ENCODE measurements at regions not wholly inside any gene's neighbourhood (a gene's known extent, or its start where the extent isn't known, plus 50 kb on each side); places are given as distances from the start of the nearest gene placed in this dataset.

- Mint-ChIP-seq H3K9me3 (ENCODE audit: low read depth) (no peaks in the 10 kb centered on the region), H3K27me3 (ENCODE audit: low read depth) (no peaks in the 10 kb centered on the region), H3K4me1 (ENCODE audit: low read depth) (peaks cover 58% of the 10 kb centered on the region), H3K4me3 (ENCODE audit: unreplicated experiment) (no peak overlapping the region), H3K36me3 (ENCODE audit: low read depth) (no peaks in the 10 kb centered on the region), H3K27ac (ENCODE audit: unreplicated experiment) (peak overlapping the region; percentile 23)
- TF ChIP-seq CTCF (IDR thresholded peaks at IDR 0.05): peak; percentile 64
- no peak for DNase-seq (ENCODE audit: low spot score)
These were observed 482.2 kb upstream of the KLF6 start for GRCh38 chr10:4267086-4267773.

- H3K27ac Mint-ChIP-seq (ENCODE audit: unreplicated experiment): peak overlapping the region; percentile 0
- H3K4me3 Mint-ChIP-seq (ENCODE audit: unreplicated experiment): no peak overlapping the region
- no peaks in the 10 kb centered on the region for H3K36me3 Mint-ChIP-seq (ENCODE audit: low read depth)
- H3K27me3 Mint-ChIP-seq (ENCODE audit: low read depth): no peaks in the 10 kb centered on the region
- H3K9me3 Mint-ChIP-seq (ENCODE audit: low read depth): no peaks in the 10 kb centered on the region
- no peak for TF ChIP-seq CTCF (IDR thresholded peaks at IDR 0.05)
- no peak for DNase-seq (ENCODE audit: low spot score)
- H3K4me1 Mint-ChIP-seq (ENCODE audit: low read depth): peaks cover 57% of the 10 kb centered on the region
These were observed 481.5 kb upstream of the KLF6 start for GRCh38 chr10:4266416-4267085.

- Mint-ChIP-seq H3K27ac (ENCODE audit: unreplicated experiment) (no peak overlapping the region), H3K4me1 (ENCODE audit: low read depth) (peaks cover 56% of the 10 kb centered on the region), H3K9me3 (ENCODE audit: low read depth) (no peaks in the 10 kb centered on the region), H3K4me3 (ENCODE audit: unreplicated experiment) (no peak overlapping the region), H3K27me3 (ENCODE audit: low read depth) (no peaks in the 10 kb centered on the region), H3K36me3 (ENCODE audit: low read depth) (no peaks in the 10 kb centered on the region)
- no peak for DNase-seq (ENCODE audit: low spot score)
- TF ChIP-seq CTCF (IDR thresholded peaks at IDR 0.05): no peak
These were observed 481.0 kb upstream of the KLF6 start for GRCh38 chr10:4265964-4266363.

GRCh38 chr10:4264209-4264865 lies 479.3 kb upstream of the KLF6 start:
- Mint-ChIP-seq H3K4me1 (ENCODE audit: low read depth) (peaks cover 60% of the 10 kb centered on the region), H3K4me3 (ENCODE audit: unreplicated experiment) (no peak overlapping the region), H3K27ac (ENCODE audit: unreplicated experiment) (no peak overlapping the region), H3K9me3 (ENCODE audit: low read depth) (no peaks in the 10 kb centered on the region), H3K27me3 (ENCODE audit: low read depth) (no peaks in the 10 kb centered on the region), H3K36me3 (ENCODE audit: low read depth) (no peaks in the 10 kb centered on the region)
- DNase-seq (ENCODE audit: low spot score): no peak
- TF ChIP-seq CTCF (IDR thresholded peaks at IDR 0.05): no peak

GRCh38 chr10:4263601-4263921 lies 478.6 kb upstream of the KLF6 start:
- Mint-ChIP-seq H3K9me3 (ENCODE audit: low read depth) (no peaks in the 10 kb centered on the region), H3K4me1 (ENCODE audit: low read depth) (peaks cover 60% of the 10 kb centered on the region), H3K36me3 (ENCODE audit: low read depth) (no peaks in the 10 kb centered on the region), H3K27ac (ENCODE audit: unreplicated experiment) (no peak overlapping the region), H3K4me3 (ENCODE audit: unreplicated experiment) (no peak overlapping the region), H3K27me3 (ENCODE audit: low read depth) (no peaks in the 10 kb centered on the region)
- no peak for TF ChIP-seq CTCF (IDR thresholded peaks at IDR 0.05)
- DNase-seq (ENCODE audit: low spot score): no peak

All from chondrocyte (in vitro differentiated cells).